ENCODE measurements at regions not wholly inside any gene's neighbourhood (a gene's known extent, or its start where the extent isn't known, plus 50 kb on each side); places are given as distances from the start of the nearest gene placed in this dataset.

- no peaks in the 10 kb centered on the region for H3K27me3 ChIP-seq
- no peak overlapping the region for H3K4me3 ChIP-seq (ENCODE audit: low read depth, low read length)
- no peaks in the 10 kb centered on the region for H3K36me3 ChIP-seq
- H3K4me1 ChIP-seq: no peaks in the 10 kb centered on the region
- TF ChIP-seq CTCF (IDR thresholded peaks at IDR 0.05; ENCODE audit: low read depth, low read length): no peak
- no peaks in the 10 kb centered on the region for H3K9me3 ChIP-seq
- DNase-seq: no peak
Observed at GRCh38 chr6:144593392-144593791, 308.3 kb downstream of the UTRN start.

- H3K4me3 ChIP-seq (ENCODE audit: low read depth, low read length): no peak overlapping the region
- no peak for TF ChIP-seq CTCF (IDR thresholded peaks at IDR 0.05; ENCODE audit: low read depth, low read length)
- H3K27me3 ChIP-seq: no peaks in the 10 kb centered on the region
- H3K36me3 ChIP-seq: no peaks in the 10 kb centered on the region
- DNase-seq: no peak
- no peaks in the 10 kb centered on the region for H3K9me3 ChIP-seq
- peaks cover 5% of the 10 kb centered on the region for H3K4me1 ChIP-seq
Observed at GRCh38 chr6:144594585-144594984, 309.4 kb downstream of the UTRN start.

GRCh38 chr6:144595266-144595665 lies 310.1 kb downstream of the UTRN start:
- no peak for TF ChIP-seq CTCF (IDR thresholded peaks at IDR 0.05; ENCODE audit: low read depth, low read length)
- peaks cover 5% of the 10 kb centered on the region for H3K4me1 ChIP-seq
- no peaks in the 10 kb centered on the region for H3K36me3 ChIP-seq
- H3K9me3 ChIP-seq: no peaks in the 10 kb centered on the region
- H3K27me3 ChIP-seq: no peaks in the 10 kb centered on the region
- no peak for DNase-seq
- H3K4me3 ChIP-seq (ENCODE audit: low read depth, low read length): no peak overlapping the region

GRCh38 chr6:144597511-144597910 lies 312.4 kb downstream of the UTRN start:
- H3K9me3 ChIP-seq: no peaks in the 10 kb centered on the region
- no peak for TF ChIP-seq CTCF (IDR thresholded peaks at IDR 0.05; ENCODE audit: low read depth, low read length)
- no peaks in the 10 kb centered on the region for H3K36me3 ChIP-seq
- H3K4me1 ChIP-seq: peaks cover 5% of the 10 kb centered on the region
- no peak overlapping the region for H3K4me3 ChIP-seq (ENCODE audit: low read depth, low read length)
- no peaks in the 10 kb centered on the region for H3K27me3 ChIP-seq
- no peak for DNase-seq

GRCh38 chr6:144599615-144600014 lies 314.5 kb downstream of the UTRN start:
- no peaks in the 10 kb centered on the region for H3K27me3 ChIP-seq
- TF ChIP-seq CTCF (IDR thresholded peaks at IDR 0.05; ENCODE audit: low read depth, low read length): no peak

GRCh38 chr6:144601221-144601620 lies 316.1 kb downstream of the UTRN start:
- H3K9me3 ChIP-seq: no peaks in the 10 kb centered on the region
- no peaks in the 10 kb centered on the region for H3K27me3 ChIP-seq
- TF ChIP-seq CTCF (IDR thresholded peaks at IDR 0.05; ENCODE audit: low read depth, low read length): no peak
- DNase-seq: no peak
- H3K4me1 ChIP-seq: peaks cover 5% of the 10 kb centered on the region
- H3K4me3 ChIP-seq (ENCODE audit: low read depth, low read length): no peak overlapping the region
- no peaks in the 10 kb centered on the region for H3K36me3 ChIP-seq

More at GRCh38 chr6:144599615-144600014, 314.5 kb downstream of the UTRN start:
- DNase-seq: no peak
- Histone ChIP-seq H3K9me3 (no peaks in the 10 kb centered on the region), H3K4me3 (ENCODE audit: low read depth, low read length) (no peak overlapping the region), H3K4me1 (peaks cover 5% of the 10 kb centered on the region), H3K36me3 (no peaks in the 10 kb centered on the region)
